SU-DHL-6 (cell line): ENCODE measurements at regions not wholly inside any gene's neighbourhood (a gene's known extent, or its start where the extent isn't known, plus 50 kb on each side); places are given as distances from the start of the nearest gene placed in this dataset.

Experiments used
- EZH2phosphoT487 ChIP-seq: fragments of 200-600 bp; sonication (generic), shearing (Covaris generic); conservative IDR thresholded peaks from 2 replicates; pipeline ENCODE4 v1.6.1; 2018; ENCODE audit warnings: mild to moderate bottlenecking, antibody characterized with exemption, low read length, moderate library complexity, mixed read lengths
- TF ChIP-seq, protein P1 (sequence below): fragments of 200-600 bp; sonication (generic); IDR thresholded peaks from one replicate; pipeline ENCODE4 v1.5.1; 2017; ENCODE audit warnings: antibody characterized with exemption, mild to moderate bottlenecking, low read length, moderate library complexity; ENCODE audit not compliant: insufficient read depth, poor library complexity, severe bottlenecking

GRCh38 chr2:145744541-145745386 lies 1224.8 kb upstream of the ZEB2 start:
- TF ChIP-seq, protein P1, sequence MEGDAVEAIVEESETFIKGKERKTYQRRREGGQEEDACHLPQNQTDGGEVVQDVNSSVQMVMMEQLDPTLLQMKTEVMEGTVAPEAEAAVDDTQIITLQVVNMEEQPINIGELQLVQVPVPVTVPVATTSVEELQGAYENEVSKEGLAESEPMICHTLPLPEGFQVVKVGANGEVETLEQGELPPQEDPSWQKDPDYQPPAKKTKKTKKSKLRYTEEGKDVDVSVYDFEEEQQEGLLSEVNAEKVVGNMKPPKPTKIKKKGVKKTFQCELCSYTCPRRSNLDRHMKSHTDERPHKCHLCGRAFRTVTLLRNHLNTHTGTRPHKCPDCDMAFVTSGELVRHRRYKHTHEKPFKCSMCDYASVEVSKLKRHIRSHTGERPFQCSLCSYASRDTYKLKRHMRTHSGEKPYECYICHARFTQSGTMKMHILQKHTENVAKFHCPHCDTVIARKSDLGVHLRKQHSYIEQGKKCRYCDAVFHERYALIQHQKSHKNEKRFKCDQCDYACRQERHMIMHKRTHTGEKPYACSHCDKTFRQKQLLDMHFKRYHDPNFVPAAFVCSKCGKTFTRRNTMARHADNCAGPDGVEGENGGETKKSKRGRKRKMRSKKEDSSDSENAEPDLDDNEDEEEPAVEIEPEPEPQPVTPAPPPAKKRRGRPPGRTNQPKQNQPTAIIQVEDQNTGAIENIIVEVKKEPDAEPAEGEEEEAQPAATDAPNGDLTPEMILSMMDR: no peak
- TF ChIP-seq EZH2phosphoT487: no peak
